ENCODE measurements at regions not wholly inside any gene's neighbourhood (a gene's known extent, or its start where the extent isn't known, plus 50 kb on each side); places are given as distances from the start of the nearest gene placed in this dataset.

- TF ChIP-seq POLR2A (IDR thresholded peaks at IDR 0.05), result no peak
- no peak for TF ChIP-seq CTCF (IDR thresholded peaks at IDR 0.05)
Measured at GRCh38 chr1:78240191-78240590, 194.4 kb downstream of the GIPC2 start.

All from prostate gland (tissue), 2 donors.